CD14-positive monocyte (primary cell): ENCODE measurements at regions not wholly inside any gene's neighbourhood (a gene's known extent, or its start where the extent isn't known, plus 50 kb on each side); places are given as distances from the start of the nearest gene placed in this dataset.

Experiments used
- DNase-seq, 3 donors: peaks; one replicate each; pipeline ENCODE4 v3.0.0-alpha.2; 2011 to 2022
- H2AFZ ChIP-seq: 2 replicates; pipeline ENCODE4 v1.6.0; 2012; ENCODE audit warnings: mild to moderate bottlenecking, low read depth, low read length, inconsistent platforms; ENCODE audit not compliant: insufficient read depth, poor library complexity, severe bottlenecking
- H3K27ac ChIP-seq, 2 donors: 1 replicate in 1 of 2; 2 replicates in 1 of 2; pipeline ENCODE4 v1.5.1; 2012 to 2013; ENCODE audit warnings: low read length in 2 of 2, control low read depth in 1 of 2, inconsistent platforms in 1 of 2, low read depth in 1 of 2, mild to moderate bottlenecking in 1 of 2
- H3K27me3 ChIP-seq, 2 donors: one replicate each; pipeline versions ENCODE4 v1.6.0 to v1.6.1; 2011 to 2013; ENCODE audit warnings: low read length in 2 of 2; ENCODE audit not compliant: control insufficient read depth in 2 of 2, insufficient read depth in 2 of 2
- H3K36me3 ChIP-seq, 2 donors: replicated peaks in 1 of 2; 1 replicate in 1 of 2; 2 replicates in 1 of 2; pipeline versions ENCODE4 v1.5.1 to v1.6.1; 2012 to 2013; ENCODE audit warnings: low read length in 2 of 2, control low read depth in 1 of 2, inconsistent platforms in 1 of 2, mild to moderate bottlenecking in 1 of 2; ENCODE audit not compliant: insufficient read depth in 2 of 2, control insufficient read depth in 1 of 2
- H3K4me1 ChIP-seq, 2 donors: 1 replicate in 1 of 2; 2 replicates in 1 of 2; pipeline versions ENCODE4 v1.5.1 to v1.6.1; 2012 to 2013; ENCODE audit warnings: low read length in 2 of 2, control low read depth in 1 of 2, inconsistent platforms in 1 of 2, mild to moderate bottlenecking in 1 of 2, moderate library complexity in 1 of 2; ENCODE audit not compliant: insufficient read depth in 2 of 2, control insufficient read depth in 1 of 2
- H3K4me2 ChIP-seq: replicated peaks from 2 replicates; pipeline ENCODE3; 2012; ENCODE audit warnings: low read length, moderate library complexity, mild to moderate bottlenecking; ENCODE audit not compliant: poor library complexity, severe bottlenecking; ENCODE audit errors: extremely low read depth
- H3K4me3 ChIP-seq, 3 experiments: fragments of 200-600 bp in 1 of 3; sonication (generic) in 1 of 3; replicated peaks in 1 of 3; 1 replicate in 2 of 3; 2 replicates in 1 of 3; pipeline ENCODE4 v1.5.1; 2011 to 2013; ENCODE audit warnings: low read length in 3 of 3, mild to moderate bottlenecking in 3 of 3, control low read depth in 2 of 3, low read depth in 2 of 3, inconsistent platforms in 1 of 3, moderate library complexity in 1 of 3
- H3K79me2 ChIP-seq: 2 replicates; pipeline ENCODE4 v1.6.0; 2012; ENCODE audit warnings: mild to moderate bottlenecking, control low read depth, inconsistent platforms, low read length, moderate library complexity; ENCODE audit not compliant: insufficient read depth
- H3K9ac ChIP-seq: 2 replicates; pipeline ENCODE4 v1.6.0; 2017; ENCODE audit warnings: low read length, mild to moderate bottlenecking; ENCODE audit not compliant: insufficient read depth, poor library complexity, severe bottlenecking
- H3K9me3 ChIP-seq, 2 donors: replicated peaks in 1 of 2; 1 replicate in 1 of 2; 2 replicates in 1 of 2; pipeline versions ENCODE4 v1.5.1 to v1.6.1; 2012 to 2013; ENCODE audit warnings: low read length in 2 of 2, control low read depth in 1 of 2; ENCODE audit not compliant: control insufficient read depth in 1 of 2, insufficient read depth in 1 of 2
- H4K20me1 ChIP-seq: 2 replicates; pipeline ENCODE4 v1.6.0; 2012; ENCODE audit warnings: mild to moderate bottlenecking, low read length, control low read depth, moderate library complexity; ENCODE audit not compliant: insufficient read depth
- H3K27ac Mint-ChIP-seq, 7 donors: one replicate each; pipeline ENCODE4 v1.8.0; 2020; ENCODE audit warnings: mild to moderate bottlenecking in 7 of 7, mixed read lengths in 7 of 7, moderate library complexity in 6 of 7, inconsistent platforms in 2 of 7
- H3K27me3 Mint-ChIP-seq, 3 donors: one replicate each; pipeline ENCODE4 v1.8.0; 2021 to 2022; ENCODE audit warnings: low read depth in 3 of 3, mild to moderate bottlenecking in 3 of 3, mixed read lengths in 3 of 3, moderate library complexity in 3 of 3, inconsistent platforms in 1 of 3
- H3K36me3 Mint-ChIP-seq, 2 donors: one replicate each; pipeline ENCODE4 v1.8.0; 2020; ENCODE audit warnings: mixed read lengths in 2 of 2, inconsistent platforms in 1 of 2, mild to moderate bottlenecking in 1 of 2
- H3K4me1 Mint-ChIP-seq: one replicate; pipeline ENCODE4 v1.8.0; 2020; ENCODE audit warnings: mild to moderate bottlenecking, mixed read lengths
- H3K4me3 Mint-ChIP-seq, 2 donors: one replicate each; pipeline ENCODE4 v1.8.0; 2020; ENCODE audit warnings: mild to moderate bottlenecking in 2 of 2, mixed read lengths in 2 of 2, moderate library complexity in 1 of 2
- H3K9me3 Mint-ChIP-seq, 7 donors: one replicate each; pipeline ENCODE4 v1.8.0; 2020 to 2022; ENCODE audit warnings: mixed read lengths in 7 of 7, mild to moderate bottlenecking in 6 of 7, moderate library complexity in 6 of 7, inconsistent platforms in 2 of 7
- CTCF ChIP-seq: fragments of 200-600 bp; IDR thresholded peaks from one replicate; pipeline ENCODE4 v1.8.0; 2022; ENCODE audit warnings: antibody characterized with exemption, mild to moderate bottlenecking
- WGBS: methylation state at CpG from one replicate; pipeline ENCODE4 v1.1.5; 2013; ENCODE audit warnings: missing lambda C conversion rate; ENCODE audit not compliant: insufficient coverage; 5-methylcytosine and 5-hydroxymethylcytosine counted together
- intact Hi-C, 2 donors: fragments of 100-400 bp; cut with micrococcal nuclease; formaldehyde crosslinking; loops; one replicate each; pipeline versions ENCODE4 v1.15.0 to v1.15.1; 2023

- H3K9ac ChIP-seq: no peak overlapping the region
- DNase-seq: no peak
- no peaks in the 10 kb centered on the region for H3K36me3 Mint-ChIP-seq
- H3K36me3 ChIP-seq: no peaks in the 10 kb centered on the region
- peaks cover 0 to 26% (median 9%) of the 10 kb centered on the region in 7 donors for H3K9me3 Mint-ChIP-seq
- H3K79me2 ChIP-seq: no peaks in the 10 kb centered on the region
- no peaks in the 10 kb centered on the region for H3K4me1 Mint-ChIP-seq
- no peaks in the 10 kb centered on the region for H4K20me1 ChIP-seq
- H3K27me3 ChIP-seq: no peaks in the 10 kb centered on the region
- no peaks in the 10 kb centered on the region for H3K4me1 ChIP-seq
- H2AFZ ChIP-seq: no peak overlapping the region
- no peak overlapping the region for H3K4me2 ChIP-seq
- no peak for TF ChIP-seq CTCF
- no peak overlapping the region for H3K27ac Mint-ChIP-seq
- H3K4me3 Mint-ChIP-seq: no peak overlapping the region
- H3K9me3 ChIP-seq: peaks cover 0 to 3% of the 10 kb centered on the region in 2 donors
- H3K27me3 Mint-ChIP-seq: peaks cover 0 to 1% (median 0%) of the 10 kb centered on the region in 3 donors
- intact Hi-C loops: no loop called here
- no peak overlapping the region for H3K27ac ChIP-seq
- 92% methylated on average over 2 of the region's 5 CpGs for WGBS
- no peak overlapping the region for H3K4me3 ChIP-seq
Observed at GRCh38 chr5:6108540-6108848, 269.9 kb downstream of the MED10 start.

- Histone ChIP-seq H3K36me3 (no peaks in the 10 kb centered on the region), H3K9me3 (peaks cover 4 to 9% of the 10 kb centered on the region in 2 donors), H3K79me2 (no peaks in the 10 kb centered on the region), H4K20me1 (no peaks in the 10 kb centered on the region), H3K9ac (no peak overlapping the region), H2AFZ (no peak overlapping the region), H3K27ac (no peak overlapping the region), H3K4me2 (no peak overlapping the region), H3K27me3 (no peaks in the 10 kb centered on the region), H3K4me3 (no peak overlapping the region), H3K4me1 (no peaks in the 10 kb centered on the region)
- no peak for DNase-seq
- Mint-ChIP-seq H3K4me3 (no peak overlapping the region), H3K36me3 (no peaks in the 10 kb centered on the region), H3K4me1 (no peaks in the 10 kb centered on the region), H3K27me3 (peaks cover 0 to 3% (median 0%) of the 10 kb centered on the region in 3 donors), H3K9me3 (peaks cover 2 to 26% (median 9%) of the 10 kb centered on the region in 7 donors), H3K27ac (no peak overlapping the region)
- no peak for TF ChIP-seq CTCF
- WGBS: 57% methylated on average over 8 of the region's 13 CpGs
- intact Hi-C loops: no loop called here
Observed at GRCh38 chr5:6107675-6108539, 270.4 kb downstream of the MED10 start.
